ENCODE measurements at regions not wholly inside any gene's neighbourhood (a gene's known extent, or its start where the extent isn't known, plus 50 kb on each side); places are given as distances from the start of the nearest gene placed in this dataset.

- TF ChIP-seq, protein P1, sequence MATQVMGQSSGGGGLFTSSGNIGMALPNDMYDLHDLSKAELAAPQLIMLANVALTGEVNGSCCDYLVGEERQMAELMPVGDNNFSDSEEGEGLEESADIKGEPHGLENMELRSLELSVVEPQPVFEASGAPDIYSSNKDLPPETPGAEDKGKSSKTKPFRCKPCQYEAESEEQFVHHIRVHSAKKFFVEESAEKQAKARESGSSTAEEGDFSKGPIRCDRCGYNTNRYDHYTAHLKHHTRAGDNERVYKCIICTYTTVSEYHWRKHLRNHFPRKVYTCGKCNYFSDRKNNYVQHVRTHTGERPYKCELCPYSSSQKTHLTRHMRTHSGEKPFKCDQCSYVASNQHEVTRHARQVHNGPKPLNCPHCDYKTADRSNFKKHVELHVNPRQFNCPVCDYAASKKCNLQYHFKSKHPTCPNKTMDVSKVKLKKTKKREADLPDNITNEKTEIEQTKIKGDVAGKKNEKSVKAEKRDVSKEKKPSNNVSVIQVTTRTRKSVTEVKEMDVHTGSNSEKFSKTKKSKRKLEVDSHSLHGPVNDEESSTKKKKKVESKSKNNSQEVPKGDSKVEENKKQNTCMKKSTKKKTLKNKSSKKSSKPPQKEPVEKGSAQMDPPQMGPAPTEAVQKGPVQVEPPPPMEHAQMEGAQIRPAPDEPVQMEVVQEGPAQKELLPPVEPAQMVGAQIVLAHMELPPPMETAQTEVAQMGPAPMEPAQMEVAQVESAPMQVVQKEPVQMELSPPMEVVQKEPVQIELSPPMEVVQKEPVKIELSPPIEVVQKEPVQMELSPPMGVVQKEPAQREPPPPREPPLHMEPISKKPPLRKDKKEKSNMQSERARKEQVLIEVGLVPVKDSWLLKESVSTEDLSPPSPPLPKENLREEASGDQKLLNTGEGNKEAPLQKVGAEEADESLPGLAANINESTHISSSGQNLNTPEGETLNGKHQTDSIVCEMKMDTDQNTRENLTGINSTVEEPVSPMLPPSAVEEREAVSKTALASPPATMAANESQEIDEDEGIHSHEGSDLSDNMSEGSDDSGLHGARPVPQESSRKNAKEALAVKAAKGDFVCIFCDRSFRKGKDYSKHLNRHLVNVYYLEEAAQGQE (IDR thresholded peaks at IDR 0.05; ENCODE audit: low read depth), result no peak
- TF ChIP-seq EGR1 (IDR thresholded peaks at IDR 0.05; ENCODE audit: low read depth), result no peak
- no peak for TF ChIP-seq JUND (IDR thresholded peaks at IDR 0.05)
- no peak for TF ChIP-seq ZNF274 (IDR thresholded peaks at IDR 0.05; ENCODE audit: low read depth, low read length)
Observed at GRCh38 chr12:19659086-19659485, 219.8 kb downstream of the AEBP2 start (continued).

- Histone ChIP-seq H3K36me3 (ENCODE audit: control insufficient read depth in 1 of 2, insufficient read depth in 2 of 2, low read length in 2 of 2) (no peaks in the 10 kb centered on the region), H3K79me2 (ENCODE audit: insufficient read depth, low read length) (no peaks in the 10 kb centered on the region), H3K9me3 (ENCODE audit: control insufficient read depth in 1 of 2, insufficient read depth in 1 of 2, low read depth in 1 of 2, low read length in 2 of 2) (no peaks in the 10 kb centered on the region), H3K4me3 (replicated peaks in 1 of 2; ENCODE audit: low read depth in 1 of 2, low read length in 2 of 2) (no peak overlapping the region), H3K4me1 (ENCODE audit: control insufficient read depth in 1 of 2, insufficient read depth in 2 of 2, low read length in 2 of 2) (no peaks in the 10 kb centered on the region), H3K9ac (ENCODE audit: low read length) (no peak overlapping the region), H3K27me3 (ENCODE audit: insufficient read depth, low read length) (no peaks in the 10 kb centered on the region), H3K9me2 (ENCODE audit: insufficient read depth) (no peaks in the 10 kb centered on the region), H3K27ac (ENCODE audit: low read depth, low read length) (no peak overlapping the region), H4K20me1 (ENCODE audit: insufficient read depth) (no peaks in the 10 kb centered on the region), H3K4me2 (ENCODE audit: low read length) (no peak overlapping the region), H2AFZ (ENCODE audit: low read depth, low read length, poor library complexity, severe bottlenecking) (no peak overlapping the region)
- POLR2A ChIA-PET, result no interaction called here
- ATAC-seq (no peak), DNase-seq (ENCODE audit: low read depth, low spot score) (no peak)
- no TSS peak for BruUV-seq (replicated peaks)
- intact Hi-C loops (cut with micrococcal nuclease), result no loop called here
- RAD21 ChIA-PET (ENCODE audit: low non-redundant PET in 1 of 2, low total read pairs in 2 of 2, uncharacterized antibody in 2 of 2, unreplicated experiment in 2 of 2), result no interaction called here
- CTCF ChIA-PET, result no interaction called here
- no peak for TF ChIP-seq ELF1 (IDR thresholded peaks at IDR 0.05; ENCODE audit: borderline replicate concordance, low read depth)
- no peak for TF ChIP-seq EZH2phosphoT487 (IDR thresholded peaks at IDR 0.05; ENCODE audit: borderline replicate concordance)
- no peak for TF ChIP-seq YY1 (IDR thresholded peaks at IDR 0.05; ENCODE audit: extremely low read depth, insufficient replicate concordance, low read depth, low read length)
- TF ChIP-seq SRF (IDR thresholded peaks at IDR 0.05; ENCODE audit: low read depth), result no peak
- no peak for TF ChIP-seq POLR2AphosphoS5 (IDR thresholded peaks at IDR 0.05; ENCODE audit: low read depth, low read length)
- TF ChIP-seq CBX3 (IDR thresholded peaks at IDR 0.05; ENCODE audit: low read depth), result no peak
- no peak for TF ChIP-seq FOSL1 (IDR thresholded peaks at IDR 0.05; ENCODE audit: low read depth)
- TF ChIP-seq, protein P1 (IDR thresholded peaks at IDR 0.05; ENCODE audit: low read depth), result no peak
- TF ChIP-seq JUND (IDR thresholded peaks at IDR 0.05), result no peak
- no peak for TF ChIP-seq RAD21 (IDR thresholded peaks at IDR 0.05; ENCODE audit: low read depth)
- no peak for TF ChIP-seq TCF7L2 (IDR thresholded peaks at IDR 0.05; ENCODE audit: borderline replicate concordance, extremely low read depth, insufficient read depth, insufficient read length)
- no peak for TF ChIP-seq MAX (IDR thresholded peaks at IDR 0.05)
- no peak for TF ChIP-seq EZH2 (IDR thresholded peaks at IDR 0.05)
- TF ChIP-seq ZNF274 (IDR thresholded peaks at IDR 0.05; ENCODE audit: low read depth, low read length), result no peak
- no peak for TF ChIP-seq ZFX (IDR thresholded peaks at IDR 0.05)
- TF ChIP-seq, protein P2, sequence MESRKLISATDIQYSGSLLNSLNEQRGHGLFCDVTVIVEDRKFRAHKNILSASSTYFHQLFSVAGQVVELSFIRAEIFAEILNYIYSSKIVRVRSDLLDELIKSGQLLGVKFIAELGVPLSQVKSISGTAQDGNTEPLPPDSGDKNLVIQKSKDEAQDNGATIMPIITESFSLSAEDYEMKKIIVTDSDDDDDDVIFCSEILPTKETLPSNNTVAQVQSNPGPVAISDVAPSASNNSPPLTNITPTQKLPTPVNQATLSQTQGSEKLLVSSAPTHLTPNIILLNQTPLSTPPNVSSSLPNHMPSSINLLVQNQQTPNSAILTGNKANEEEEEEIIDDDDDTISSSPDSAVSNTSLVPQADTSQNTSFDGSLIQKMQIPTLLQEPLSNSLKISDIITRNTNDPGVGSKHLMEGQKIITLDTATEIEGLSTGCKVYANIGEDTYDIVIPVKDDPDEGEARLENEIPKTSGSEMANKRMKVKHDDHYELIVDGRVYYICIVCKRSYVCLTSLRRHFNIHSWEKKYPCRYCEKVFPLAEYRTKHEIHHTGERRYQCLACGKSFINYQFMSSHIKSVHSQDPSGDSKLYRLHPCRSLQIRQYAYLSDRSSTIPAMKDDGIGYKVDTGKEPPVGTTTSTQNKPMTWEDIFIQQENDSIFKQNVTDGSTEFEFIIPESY (IDR thresholded peaks at IDR 0.05; ENCODE audit: extremely low read depth, insufficient replicate concordance, low read length), result no peak
- TF ChIP-seq CEBPB (IDR thresholded peaks at IDR 0.05; ENCODE audit: low read depth), result no peak
Observed at GRCh38 chr12:19659501-19659900, 220.2 kb downstream of the AEBP2 start.
